NCI-H460 (cell line): ENCODE measurements at regions not wholly inside any gene's neighbourhood (a gene's known extent, or its start where the extent isn't known, plus 50 kb on each side); places are given as distances from the start of the nearest gene placed in this dataset.

Source experiments
- DNase-seq: peaks from one replicate; pipeline ENCODE4 v3.0.0-alpha.2; 2016; ENCODE audit warnings: low read depth; ENCODE audit errors: extremely low read depth

GRCh38 chr4:119725011-119725410 is 96.4 kb upstream of the PDE5A start:
- no peak for DNase-seq

DNA sequence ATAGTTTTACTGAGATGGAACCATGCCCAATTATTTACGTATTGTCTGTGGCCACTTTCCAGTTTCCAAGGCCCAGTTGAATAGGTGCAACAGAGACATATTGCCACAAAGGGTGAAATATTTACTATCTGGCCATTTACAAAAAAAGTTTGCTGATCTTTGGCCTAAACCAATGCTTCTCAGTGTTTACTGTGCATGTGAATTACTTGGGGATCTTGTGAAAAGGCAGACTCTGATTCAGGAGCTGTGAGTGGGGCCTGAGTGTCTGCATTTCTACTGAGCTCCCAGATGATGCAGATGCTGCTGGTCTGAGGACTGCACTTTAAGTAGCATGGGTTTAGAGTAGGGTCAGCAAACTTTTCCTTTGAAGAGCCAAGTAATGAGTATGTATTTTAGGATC is 94.1 kb upstream of the PDE5A start:
- DNase-seq = no peak

- DNase-seq = no peak
These were observed 93.3 kb upstream of the PDE5A start for GRCh38 chr4:119721878-119722277.

DNA sequence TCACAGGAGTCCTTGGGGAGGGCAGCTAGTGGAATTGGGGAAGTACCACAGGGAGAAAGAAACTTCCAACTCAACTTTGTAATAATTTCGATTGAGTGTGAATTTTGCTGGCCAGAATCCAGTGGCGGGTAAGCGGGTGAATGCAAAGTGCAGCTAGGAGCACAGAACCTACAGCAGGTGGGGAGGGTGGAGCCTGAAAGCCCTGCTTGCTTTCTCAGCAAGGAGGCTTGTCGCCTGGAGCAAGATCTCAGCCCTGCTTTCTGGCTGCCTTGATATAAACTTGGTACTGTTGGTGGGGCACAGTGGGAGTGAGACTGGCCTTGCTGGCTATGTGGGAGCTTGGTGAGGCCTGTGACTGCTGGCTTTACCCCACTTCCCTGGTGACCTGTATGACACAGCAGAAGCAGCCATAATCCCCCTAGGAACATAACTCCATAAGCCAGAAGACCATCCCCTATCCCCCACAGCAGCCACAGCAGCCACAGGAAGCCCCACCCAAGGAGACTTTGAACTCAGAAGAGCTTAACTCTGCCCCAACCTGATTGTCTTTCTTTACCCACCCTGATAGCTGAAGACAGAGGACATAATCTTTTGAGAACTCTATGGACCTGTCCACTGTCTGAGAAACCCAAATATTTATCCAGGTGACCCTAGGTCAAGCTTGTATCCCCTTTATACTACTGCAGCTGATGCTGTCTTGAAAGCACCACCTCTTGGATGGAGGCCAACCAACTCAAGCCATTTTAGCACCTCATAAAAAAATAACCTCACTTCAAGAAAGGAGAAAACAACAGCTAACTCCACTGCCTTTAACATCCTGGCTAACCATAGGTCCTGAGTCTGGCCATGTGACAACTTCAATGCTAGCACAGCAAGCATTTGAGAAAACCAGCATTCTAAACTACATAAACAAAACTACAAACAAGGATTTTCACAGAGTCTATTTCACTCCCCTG is 87.2 kb upstream of the PDE5A start:
- no peak for DNase-seq

- DNase-seq = no peak
These were observed 80.8 kb upstream of the PDE5A start for GRCh38 chr4:119709418-119709817.

DNA sequence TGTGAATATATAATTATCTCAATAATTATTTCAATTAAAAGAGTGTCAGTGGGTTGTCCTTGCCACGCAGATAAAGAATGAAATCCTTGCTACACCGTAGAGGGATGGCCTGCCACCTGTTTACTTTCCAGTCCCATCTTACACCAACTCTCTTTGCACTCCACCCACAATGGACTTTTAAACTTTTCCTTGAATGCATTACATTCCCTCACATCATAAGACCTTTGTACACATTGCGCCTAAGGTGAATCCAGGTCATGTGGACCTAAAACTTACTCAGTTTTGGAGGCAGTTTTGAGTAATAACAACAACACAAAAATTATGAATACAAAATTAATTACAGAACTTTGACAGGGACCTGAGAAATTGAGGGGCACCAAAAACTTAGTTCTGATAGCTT is 78.7 kb upstream of the PDE5A start:
- DNase-seq = no peak

DNA sequence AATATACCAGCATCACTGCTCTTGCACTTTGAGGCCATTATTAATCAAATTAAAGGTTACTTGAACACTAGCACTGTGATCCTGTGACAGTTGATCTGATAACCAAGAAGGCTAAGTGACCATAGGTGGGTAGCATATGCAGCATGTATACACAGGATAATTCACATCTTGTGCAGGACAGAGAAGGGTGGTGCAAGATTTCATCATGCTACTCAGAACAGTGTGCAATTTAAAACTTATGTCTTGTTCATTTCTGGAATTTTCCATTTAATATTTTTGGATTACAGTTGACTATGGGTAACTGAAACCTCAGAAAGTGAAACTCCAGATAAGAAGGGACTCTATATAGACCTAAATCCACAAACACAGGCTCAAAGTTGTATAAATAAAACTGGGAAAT is 78.2 kb upstream of the PDE5A start:
- DNase-seq = no peak

DNA sequence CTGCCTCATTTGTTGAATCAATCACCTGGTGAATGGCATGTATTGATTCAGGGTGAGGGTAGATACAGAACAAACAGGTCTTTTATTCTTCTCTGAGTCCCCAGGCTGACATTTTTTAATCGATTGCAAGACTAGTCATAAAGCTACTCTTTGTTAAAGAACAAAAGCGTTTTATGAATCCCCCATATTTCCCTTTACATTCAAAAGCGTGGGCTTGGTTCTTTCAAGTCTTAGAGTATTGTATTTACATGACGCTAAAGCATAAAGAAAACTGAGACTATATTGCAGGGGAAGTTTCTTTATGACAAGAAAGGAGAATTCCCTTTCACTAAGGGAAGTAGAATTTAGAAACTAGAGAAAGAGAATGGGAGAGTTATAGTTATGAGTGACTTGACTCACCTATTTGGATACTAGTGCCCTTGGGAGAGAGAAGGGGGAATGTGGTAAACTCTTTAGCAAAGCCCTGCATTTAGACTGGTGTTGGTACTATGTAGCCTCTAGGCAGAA is 69.3 kb upstream of the PDE5A start:
- DNase-seq = no peak

DNA sequence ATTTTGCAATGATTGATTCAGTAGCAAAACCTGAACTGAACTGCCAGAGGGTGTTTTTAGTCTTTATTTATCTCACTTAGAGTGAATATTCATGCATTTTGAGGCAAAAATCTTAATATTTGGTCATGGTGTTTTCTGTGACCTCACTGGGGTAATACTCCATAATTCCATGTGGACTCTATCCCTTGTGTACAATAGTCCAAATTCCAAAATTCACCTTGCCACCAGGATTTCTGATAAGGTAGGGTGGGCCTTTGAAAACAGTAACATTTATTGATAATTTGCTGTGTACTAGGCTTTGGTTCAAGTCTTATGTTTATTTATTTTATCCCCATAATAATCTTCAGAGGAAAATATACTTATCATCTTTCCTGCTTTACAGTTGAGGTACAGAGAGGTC is 68.4 kb upstream of the PDE5A start:
- DNase-seq = no peak

- no peak for DNase-seq
These were observed 66.6 kb upstream of the PDE5A start for GRCh38 chr4:119695216-119695615.

DNA sequence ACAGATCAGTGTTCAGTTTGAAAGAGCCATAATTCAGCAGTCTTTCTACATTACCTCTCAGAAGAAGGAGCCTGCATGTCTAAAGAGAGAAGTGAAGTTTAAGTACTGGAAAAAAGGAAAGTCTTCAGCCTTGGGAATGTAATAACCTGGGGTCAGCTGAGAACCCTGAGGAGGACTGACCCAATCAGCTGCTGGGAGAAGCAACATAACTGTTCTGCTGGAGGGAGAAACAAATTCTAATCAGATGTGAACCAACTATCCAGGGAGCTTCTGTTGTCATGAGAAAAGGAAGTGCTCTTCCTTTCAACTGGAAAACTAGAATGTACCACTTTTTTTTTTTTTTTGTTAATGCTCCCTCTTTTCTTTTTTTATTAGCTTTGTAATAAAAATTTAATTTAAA is 64.5 kb upstream of the PDE5A start:
- no peak for DNase-seq

- DNase-seq = no peak
These were observed 63.4 kb upstream of the PDE5A start for GRCh38 chr4:119692001-119692400.

DNA sequence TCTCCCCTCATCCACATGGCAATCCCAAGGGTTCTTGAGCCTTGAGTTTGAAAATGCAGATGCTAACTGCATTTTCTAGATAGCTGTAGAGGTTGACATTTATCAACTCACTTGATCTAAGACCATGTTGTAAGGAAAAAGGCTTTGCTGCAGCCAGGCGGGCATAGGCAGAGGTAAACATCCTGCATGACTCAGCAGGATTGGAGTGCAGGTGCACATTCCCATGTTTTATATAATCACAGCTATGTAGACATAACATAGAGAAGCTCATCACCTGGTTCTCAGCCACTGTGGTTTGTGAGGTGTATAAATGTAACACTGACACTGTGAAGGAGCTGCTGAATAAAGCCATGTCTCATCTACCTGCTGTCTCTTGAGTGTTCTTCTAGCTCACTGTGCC is 62.3 kb upstream of the PDE5A start:
- DNase-seq = no peak

- DNase-seq = no peak
These were observed 59.8 kb upstream of the PDE5A start for GRCh38 chr4:119688446-119688845.

DNA sequence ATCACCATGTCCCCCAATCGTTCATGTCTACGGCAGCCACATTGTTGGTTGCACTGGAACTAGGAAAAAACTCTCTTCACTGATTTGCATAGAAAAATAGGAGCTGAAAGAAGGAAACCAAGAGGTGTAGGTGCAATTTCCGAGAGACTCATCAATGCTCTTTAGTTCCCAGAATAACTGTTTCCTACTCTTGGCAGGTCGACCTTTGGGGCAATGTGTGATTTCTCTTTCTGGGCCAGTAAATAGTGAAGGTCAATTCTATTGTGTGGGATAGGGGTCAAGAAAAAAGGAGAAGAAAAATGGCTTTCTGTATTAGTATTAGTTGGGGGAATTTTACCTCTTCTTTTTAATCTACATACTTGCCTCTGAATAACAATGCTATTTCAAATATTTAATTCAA is 55.9 kb upstream of the PDE5A start:
- DNase-seq = no peak

DNA sequence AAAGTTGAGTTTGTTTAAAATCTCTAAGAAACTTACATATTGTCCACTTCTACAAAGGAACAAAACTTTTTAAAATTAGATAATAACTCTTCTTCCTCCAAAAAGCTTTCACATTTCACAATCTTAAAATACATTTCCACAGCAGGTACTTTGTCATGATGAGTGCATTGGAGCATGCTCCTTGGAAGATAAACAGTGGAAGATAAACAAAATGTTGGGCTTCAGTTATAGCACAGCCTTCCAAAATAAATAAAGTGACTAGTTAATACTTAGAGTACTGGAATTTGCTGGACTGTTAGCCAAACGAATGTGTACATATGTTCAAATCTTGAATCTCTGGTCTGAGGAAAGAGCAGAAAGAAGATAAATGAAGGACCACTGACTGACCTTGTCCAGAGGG is 54.9 kb upstream of the PDE5A start:
- peak; percentile 22 for DNase-seq

GRCh38 chr4:119682099-119682498 is 53.5 kb upstream of the PDE5A start:
- DNase-seq = no peak

- no peak for DNase-seq
These were observed 50.6 kb upstream of the PDE5A start for GRCh38 chr4:119679251-119679650.

DNA sequence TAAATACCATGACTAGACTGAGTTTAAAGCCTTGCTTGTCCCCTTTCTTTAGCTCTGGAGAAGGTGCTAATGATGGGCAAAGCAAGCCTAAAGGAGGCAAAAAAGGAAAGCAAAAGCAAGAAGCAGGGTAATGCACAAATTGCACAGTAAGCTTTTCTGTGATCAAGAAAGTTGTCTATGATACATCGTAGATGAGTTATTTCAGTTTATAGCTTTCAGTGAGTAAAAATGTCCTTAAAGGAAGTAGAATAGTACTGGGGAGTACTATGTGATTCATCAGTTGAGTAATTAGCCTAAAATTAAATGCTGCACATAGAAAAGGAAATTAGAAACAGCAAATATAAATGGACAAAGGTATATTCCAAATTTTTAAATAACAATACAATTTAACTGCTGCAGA is 50.2 kb upstream of the PDE5A start:
- DNase-seq = no peak
